ENCODE measurements at regions not wholly inside any gene's neighbourhood (a gene's known extent, or its start where the extent isn't known, plus 50 kb on each side); places are given as distances from the start of the nearest gene placed in this dataset.

GRCh38 chr14:38070061-38070588 is 137.6 kb upstream of the SSTR1 start:
- WGBS, result 66% methylated on average over 2 of the region's 2 CpGs
- Histone ChIP-seq H3K4me1 (ENCODE audit: control insufficient read depth, insufficient read depth, low read depth, low read length) (peaks cover 2% of the 10 kb centered on the region), H4K91ac (ENCODE audit: low read length) (no peak overlapping the region), H4K8ac (ENCODE audit: low read length) (no peak overlapping the region), H3K4ac (ENCODE audit: low read depth in 1 of 2, low read length in 2 of 2) (no peak overlapping the region), H2BK12ac (ENCODE audit: low read length in 2 of 2) (no peak overlapping the region), H3K27ac (ENCODE audit: low read length, poor library complexity, severe bottlenecking) (no peak overlapping the region), H3K27me3 (ENCODE audit: control insufficient read depth in 1 of 2, insufficient read depth in 1 of 2, low read length in 2 of 2) (no peaks in the 10 kb centered on the region), H3K18ac (ENCODE audit: low read depth in 1 of 2, low read length in 2 of 2) (no peak overlapping the region), H2AFZ (ENCODE audit: low read depth, low read length) (no peak overlapping the region), H2BK5ac (ENCODE audit: low read depth, low read length, poor library complexity, severe bottlenecking) (no peak overlapping the region), H3K79me1 (replicated peaks; ENCODE audit: low read length, poor library complexity, severe bottlenecking) (no peaks in the 10 kb centered on the region), H3K23ac (ENCODE audit: low read length in 2 of 2) (no peak overlapping the region), H3K4me2 (ENCODE audit: low read length, poor library complexity, severe bottlenecking) (no peak overlapping the region), H2BK15ac (ENCODE audit: low read depth, poor library complexity, severe bottlenecking) (no peak overlapping the region), H3K4me3 (ENCODE audit: insufficient read depth in 1 of 2, low read depth in 1 of 2, low read length in 2 of 2) (no peak overlapping the region), H3K14ac (ENCODE audit: low read length in 2 of 2) (no peak overlapping the region), H3K9ac (ENCODE audit: low read length) (no peak overlapping the region), H3K9me3 (ENCODE audit: control insufficient read depth, low read length) (peaks cover 2% of the 10 kb centered on the region), H3K36me3 (ENCODE audit: control insufficient read depth in 1 of 2, insufficient read depth in 2 of 2, low read depth in 1 of 2, low read length in 2 of 2) (no peaks in the 10 kb centered on the region), H2BK120ac (ENCODE audit: low read depth, low read length) (no peak overlapping the region), H2AK5ac (ENCODE audit: low read length, severe bottlenecking) (no peak overlapping the region)
- DNase-seq, result no peak

GRCh38 chr14:38073641-38074040 is 134.1 kb upstream of the SSTR1 start:
- H3K14ac ChIP-seq (ENCODE audit: low read length in 2 of 2), result no peak overlapping the region
- WGBS, result 93% methylated on average over 2 of the region's 4 CpGs
- H3K4me2 ChIP-seq (ENCODE audit: low read length, poor library complexity, severe bottlenecking), result no peak overlapping the region

GRCh38 chr14:38074081-38074480 is 133.6 kb upstream of the SSTR1 start:
- Histone ChIP-seq H3K14ac (ENCODE audit: low read length in 2 of 2) (no peak overlapping the region), H3K36me3 (ENCODE audit: control insufficient read depth in 1 of 2, insufficient read depth in 2 of 2, low read depth in 1 of 2, low read length in 2 of 2) (no peaks in the 10 kb centered on the region), H3K4me1 (ENCODE audit: control insufficient read depth, insufficient read depth, low read depth, low read length) (peaks cover 5% of the 10 kb centered on the region), H3K4ac (ENCODE audit: low read depth in 1 of 2, low read length in 2 of 2) (no peak overlapping the region), H3K27ac (ENCODE audit: low read length, poor library complexity, severe bottlenecking) (peak overlapping the region; percentile 78), H3K4me2 (ENCODE audit: low read length, poor library complexity, severe bottlenecking) (no peak overlapping the region), H2BK15ac (ENCODE audit: low read depth, poor library complexity, severe bottlenecking) (no peak overlapping the region), H2BK120ac (ENCODE audit: low read depth, low read length) (no peak overlapping the region), H2BK5ac (ENCODE audit: low read depth, low read length, poor library complexity, severe bottlenecking) (no peak overlapping the region), H3K18ac (ENCODE audit: low read depth in 1 of 2, low read length in 2 of 2) (no peak overlapping the region), H2BK12ac (ENCODE audit: low read length in 2 of 2) (no peak overlapping the region), H2AK5ac (ENCODE audit: low read length, severe bottlenecking) (no peak overlapping the region), H3K23ac (ENCODE audit: low read length in 2 of 2) (no peak overlapping the region), H3K79me1 (replicated peaks; ENCODE audit: low read length, poor library complexity, severe bottlenecking) (no peaks in the 10 kb centered on the region), H4K91ac (ENCODE audit: low read length) (no peak overlapping the region), H2AFZ (ENCODE audit: low read depth, low read length) (no peak overlapping the region), H4K8ac (ENCODE audit: low read length) (no peak overlapping the region), H3K27me3 (ENCODE audit: control insufficient read depth in 1 of 2, insufficient read depth in 1 of 2, low read length in 2 of 2) (no peaks in the 10 kb centered on the region), H3K9me3 (ENCODE audit: control insufficient read depth, low read length) (peaks cover 3% of the 10 kb centered on the region), H3K9ac (ENCODE audit: low read length) (no peak overlapping the region), H3K4me3 (ENCODE audit: insufficient read depth in 1 of 2, low read depth in 1 of 2, low read length in 2 of 2) (no peak overlapping the region)
- no peak for DNase-seq
- WGBS, result 47% methylated on average over 1 of the region's 1 CpG

More at GRCh38 chr14:38073641-38074040, 134.1 kb upstream of the SSTR1 start:
- no peak for DNase-seq
- Histone ChIP-seq H3K4ac (ENCODE audit: low read depth in 1 of 2, low read length in 2 of 2) (no peak overlapping the region), H3K79me1 (replicated peaks; ENCODE audit: low read length, poor library complexity, severe bottlenecking) (no peaks in the 10 kb centered on the region), H2BK12ac (ENCODE audit: low read length in 2 of 2) (no peak overlapping the region), H3K4me1 (ENCODE audit: control insufficient read depth, insufficient read depth, low read depth, low read length) (peaks cover 5% of the 10 kb centered on the region), H3K9me3 (ENCODE audit: control insufficient read depth, low read length) (peaks cover 3% of the 10 kb centered on the region), H3K27me3 (ENCODE audit: control insufficient read depth in 1 of 2, insufficient read depth in 1 of 2, low read length in 2 of 2) (no peaks in the 10 kb centered on the region), H2BK15ac (ENCODE audit: low read depth, poor library complexity, severe bottlenecking) (no peak overlapping the region), H3K9ac (ENCODE audit: low read length) (no peak overlapping the region), H3K27ac (ENCODE audit: low read length, poor library complexity, severe bottlenecking) (no peak overlapping the region), H3K36me3 (ENCODE audit: control insufficient read depth in 1 of 2, insufficient read depth in 2 of 2, low read depth in 1 of 2, low read length in 2 of 2) (no peaks in the 10 kb centered on the region), H4K91ac (ENCODE audit: low read length) (no peak overlapping the region), H3K4me3 (ENCODE audit: insufficient read depth in 1 of 2, low read depth in 1 of 2, low read length in 2 of 2) (no peak overlapping the region), H2BK120ac (ENCODE audit: low read depth, low read length) (no peak overlapping the region), H2BK5ac (ENCODE audit: low read depth, low read length, poor library complexity, severe bottlenecking) (no peak overlapping the region), H2AFZ (ENCODE audit: low read depth, low read length) (no peak overlapping the region), H2AK5ac (ENCODE audit: low read length, severe bottlenecking) (no peak overlapping the region), H4K8ac (ENCODE audit: low read length) (no peak overlapping the region), H3K23ac (ENCODE audit: low read length in 2 of 2) (no peak overlapping the region), H3K18ac (ENCODE audit: low read depth in 1 of 2, low read length in 2 of 2) (no peak overlapping the region)

- Histone ChIP-seq H3K27me3 (ENCODE audit: control insufficient read depth in 1 of 2, insufficient read depth in 1 of 2, low read length in 2 of 2) (no peaks in the 10 kb centered on the region), H3K9me3 (ENCODE audit: control insufficient read depth, low read length) (peaks cover 3% of the 10 kb centered on the region), H2AK5ac (ENCODE audit: low read length, severe bottlenecking) (no peak overlapping the region), H3K36me3 (ENCODE audit: control insufficient read depth in 1 of 2, insufficient read depth in 2 of 2, low read depth in 1 of 2, low read length in 2 of 2) (no peaks in the 10 kb centered on the region), H2BK12ac (ENCODE audit: low read length in 2 of 2) (no peak overlapping the region), H3K23ac (ENCODE audit: low read length in 2 of 2) (no peak overlapping the region), H3K4me1 (ENCODE audit: control insufficient read depth, insufficient read depth, low read depth, low read length) (peaks cover 5% of the 10 kb centered on the region), H3K4me3 (ENCODE audit: insufficient read depth in 1 of 2, low read depth in 1 of 2, low read length in 2 of 2) (no peak overlapping the region), H3K18ac (ENCODE audit: low read depth in 1 of 2, low read length in 2 of 2) (no peak overlapping the region), H4K91ac (ENCODE audit: low read length) (no peak overlapping the region), H3K79me1 (replicated peaks; ENCODE audit: low read length, poor library complexity, severe bottlenecking) (no peaks in the 10 kb centered on the region), H3K4ac (ENCODE audit: low read depth in 1 of 2, low read length in 2 of 2) (no peak overlapping the region), H4K8ac (ENCODE audit: low read length) (no peak overlapping the region), H2BK120ac (ENCODE audit: low read depth, low read length) (no peak overlapping the region), H2AFZ (ENCODE audit: low read depth, low read length) (no peak overlapping the region), H3K4me2 (ENCODE audit: low read length, poor library complexity, severe bottlenecking) (no peak overlapping the region), H3K14ac (ENCODE audit: low read length in 2 of 2) (no peak overlapping the region), H3K27ac (ENCODE audit: low read length, poor library complexity, severe bottlenecking) (no peak overlapping the region), H2BK15ac (ENCODE audit: low read depth, poor library complexity, severe bottlenecking) (no peak overlapping the region), H3K9ac (ENCODE audit: low read length) (no peak overlapping the region), H2BK5ac (ENCODE audit: low read depth, low read length, poor library complexity, severe bottlenecking) (no peak overlapping the region)
- no peak for DNase-seq
- no CpG with 5 or more reads among the region's 2 CpGs for WGBS
Measured at GRCh38 chr14:38074754-38075153, 132.9 kb upstream of the SSTR1 start.

Data from mesenchymal stem cell (in vitro differentiated cells and primary cell).